ENCODE measurements at regions not wholly inside any gene's neighbourhood (a gene's known extent, or its start where the extent isn't known, plus 50 kb on each side); places are given as distances from the start of the nearest gene placed in this dataset.

GRCh38 chr5:89178541-89178940 lies 295.6 kb upstream of the MEF2C start:
- no peak for TF ChIP-seq CTCF (IDR thresholded peaks at IDR 0.05)
- no peak for TF ChIP-seq POLR2A (IDR thresholded peaks at IDR 0.05)
